Activated CD8-positive, alpha-beta memory T cell treated with anti-CD3 and anti-CD28 coated beads, Interleukin-2, amount 10 ng/mL, durations not matched to agents 7 days and 5 days (primary cell): ENCODE measurements at regions not wholly inside any gene's neighbourhood (a gene's known extent, or its start where the extent isn't known, plus 50 kb on each side); places are given as distances from the start of the nearest gene placed in this dataset.

ENCODE experiments used
- ATAC-seq: fragments of 150-1000 bp; cut with Tn5 transposase; one replicate; pipeline ENCODE4 v1.10.0; 2021; ENCODE audit warnings: moderate library complexity
- CTCF ChIA-PET: fragments of 350-600 bp; sonication (Branson Sonifier 250); formaldehyde crosslinking; loops from one replicate; lab custom pipeline; 2021; ENCODE audit warnings: antibody characterized with exemption; lab: Charles Lee
- DNase-seq: peaks from one replicate; pipeline ENCODE4 v3.0.0-alpha.2; 2020
- H3K27ac Mint-ChIP-seq: one replicate; pipeline ENCODE4 v1.8.0; 2021; ENCODE audit warnings: mild to moderate bottlenecking, mixed read lengths
- H3K27me3 Mint-ChIP-seq: one replicate; pipeline ENCODE4 v1.8.0; 2021; ENCODE audit warnings: mixed read lengths
- H3K36me3 Mint-ChIP-seq: one replicate; pipeline ENCODE4 v1.8.0; 2021; ENCODE audit warnings: mild to moderate bottlenecking, mixed read lengths
- H3K4me1 Mint-ChIP-seq: one replicate; pipeline ENCODE4 v1.8.0; 2021; ENCODE audit warnings: mixed read lengths
- H3K4me3 Mint-ChIP-seq: one replicate; pipeline ENCODE4 v1.8.0; 2021; ENCODE audit warnings: mild to moderate bottlenecking, moderate library complexity, mixed read lengths
- H3K9me3 Mint-ChIP-seq: one replicate; pipeline ENCODE4 v1.8.0; 2022; ENCODE audit warnings: low read depth, mixed read lengths

GRCh38 chr19:30694156-30694755 is 322.1 kb downstream of the ZNF536 start:
- DNase-seq (no peak), ATAC-seq (no peak)
- CTCF ChIA-PET = interaction anchor here (1.3 kb wide), 1 partner anchor 11 kb away, joined by 3 read pairs; no protein-coding TSS in a partner anchor
- H3K36me3 Mint-ChIP-seq = no peaks in the 10 kb centered on the region
- H3K9me3 Mint-ChIP-seq = no peaks in the 10 kb centered on the region
- H3K4me1 Mint-ChIP-seq = peaks cover 2% of the 10 kb centered on the region
- H3K4me3 Mint-ChIP-seq = no peak overlapping the region
- H3K27me3 Mint-ChIP-seq = peaks cover 17% of the 10 kb centered on the region
- H3K27ac Mint-ChIP-seq = no peak overlapping the region

GRCh38 chr19:30692879-30693503 is 320.8 kb downstream of the ZNF536 start:
- H3K36me3 Mint-ChIP-seq = no peaks in the 10 kb centered on the region
- no peak for ATAC-seq
- H3K27me3 Mint-ChIP-seq = peaks cover 17% of the 10 kb centered on the region
- DNase-seq = no peak
- H3K27ac Mint-ChIP-seq = no peak overlapping the region
- no peak overlapping the region for H3K4me3 Mint-ChIP-seq
- CTCF ChIA-PET = no interaction called here
- peaks cover 2% of the 10 kb centered on the region for H3K4me1 Mint-ChIP-seq
- H3K9me3 Mint-ChIP-seq = no peaks in the 10 kb centered on the region

GRCh38 chr19:30692181-30692811 is 320.1 kb downstream of the ZNF536 start:
- H3K36me3 Mint-ChIP-seq = no peaks in the 10 kb centered on the region

GRCh38 chr19:30691819-30692166 is 319.6 kb downstream of the ZNF536 start:
- Mint-ChIP-seq H3K4me1 (peaks cover 2% of the 10 kb centered on the region), H3K4me3 (no peak overlapping the region), H3K27me3 (peaks cover 22% of the 10 kb centered on the region), H3K9me3 (no peaks in the 10 kb centered on the region), H3K27ac (no peak overlapping the region), H3K36me3 (no peaks in the 10 kb centered on the region)
- ATAC-seq (no peak), DNase-seq (no peak)
- CTCF ChIA-PET = no interaction called here

More at GRCh38 chr19:30692181-30692811, 320.1 kb downstream of the ZNF536 start:
- Mint-ChIP-seq H3K27me3 (peaks cover 19% of the 10 kb centered on the region), H3K27ac (no peak overlapping the region), H3K9me3 (no peaks in the 10 kb centered on the region), H3K4me3 (no peak overlapping the region), H3K4me1 (peaks cover 2% of the 10 kb centered on the region)
- CTCF ChIA-PET = no interaction called here
- ATAC-seq (no peak), DNase-seq (no peak)

- H3K4me1 Mint-ChIP-seq = peaks cover 2% of the 10 kb centered on the region
- no peaks in the 10 kb centered on the region for H3K9me3 Mint-ChIP-seq
- DNase-seq = no peak
- H3K27me3 Mint-ChIP-seq = peaks cover 23% of the 10 kb centered on the region
- H3K36me3 Mint-ChIP-seq = no peaks in the 10 kb centered on the region
- CTCF ChIA-PET = no interaction called here
- no peak overlapping the region for H3K4me3 Mint-ChIP-seq
- no peak for ATAC-seq
- no peak overlapping the region for H3K27ac Mint-ChIP-seq
Observed at GRCh38 chr19:30690935-30691818, 319.0 kb downstream of the ZNF536 start.

GRCh38 chr19:30690525-30690924 is 318.3 kb downstream of the ZNF536 start:
- Mint-ChIP-seq H3K4me3 (no peak overlapping the region), H3K36me3 (no peaks in the 10 kb centered on the region), H3K27me3 (peaks cover 23% of the 10 kb centered on the region), H3K9me3 (no peaks in the 10 kb centered on the region), H3K4me1 (peaks cover 2% of the 10 kb centered on the region), H3K27ac (no peak overlapping the region)
- no peak for ATAC-seq
- DNase-seq = no peak
- CTCF ChIA-PET = no interaction called here

- no peak overlapping the region for H3K27ac Mint-ChIP-seq
- H3K9me3 Mint-ChIP-seq = no peaks in the 10 kb centered on the region
- H3K4me1 Mint-ChIP-seq = peaks cover 2% of the 10 kb centered on the region
- no peaks in the 10 kb centered on the region for H3K36me3 Mint-ChIP-seq
- peaks cover 23% of the 10 kb centered on the region for H3K27me3 Mint-ChIP-seq
- H3K4me3 Mint-ChIP-seq = no peak overlapping the region
- DNase-seq = no peak
- CTCF ChIA-PET = interaction anchor here (0.5 kb wide), 1 partner anchor 654 kb away, joined by 4 read pairs; no protein-coding TSS in a partner anchor
- ATAC-seq = no peak
Observed at GRCh38 chr19:30689474-30689873, 317.3 kb downstream of the ZNF536 start.

- H3K4me1 Mint-ChIP-seq = peaks cover 2% of the 10 kb centered on the region
- ATAC-seq = no peak
- no peak overlapping the region for H3K27ac Mint-ChIP-seq
- CTCF ChIA-PET = interaction anchor here (0.5 kb wide), 1 partner anchor 653 kb away, joined by 4 read pairs; no protein-coding TSS in a partner anchor
- peaks cover 25% of the 10 kb centered on the region for H3K27me3 Mint-ChIP-seq
- H3K4me3 Mint-ChIP-seq = no peak overlapping the region
- H3K9me3 Mint-ChIP-seq = no peaks in the 10 kb centered on the region
- DNase-seq = no peak
- H3K36me3 Mint-ChIP-seq = no peaks in the 10 kb centered on the region
Observed at GRCh38 chr19:30688696-30689095, 316.5 kb downstream of the ZNF536 start.

- H3K27me3 Mint-ChIP-seq = peaks cover 18% of the 10 kb centered on the region
- CTCF ChIA-PET = interaction anchor here (1.4 to 1.8 kb wide), 2 partner anchors 20 to 1538 kb away, joined by 3 to 4 read pairs; no protein-coding TSS in a partner anchor
- ATAC-seq = no peak
- no peaks in the 10 kb centered on the region for H3K36me3 Mint-ChIP-seq
- no peak for DNase-seq
- H3K9me3 Mint-ChIP-seq = no peaks in the 10 kb centered on the region
- no peaks in the 10 kb centered on the region for H3K4me1 Mint-ChIP-seq
- H3K4me3 Mint-ChIP-seq = no peak overlapping the region
- no peak overlapping the region for H3K27ac Mint-ChIP-seq
Observed at GRCh38 chr19:30686826-30687566, 314.8 kb downstream of the ZNF536 start.

GRCh38 chr19:30686176-30686820 is 314.1 kb downstream of the ZNF536 start:
- Mint-ChIP-seq H3K27me3 (peaks cover 15% of the 10 kb centered on the region), H3K4me1 (no peaks in the 10 kb centered on the region), H3K36me3 (no peaks in the 10 kb centered on the region), H3K9me3 (no peaks in the 10 kb centered on the region), H3K4me3 (no peak overlapping the region), H3K27ac (no peak overlapping the region)
- DNase-seq = no peak
- CTCF ChIA-PET = interaction anchor here (1.8 kb wide), 1 partner anchor 1538 kb away, joined by 4 read pairs; no protein-coding TSS in a partner anchor
- ATAC-seq = no peak

GRCh38 chr19:30685426-30686000 is 313.3 kb downstream of the ZNF536 start:
- CTCF ChIA-PET = no interaction called here
- ATAC-seq = no peak
- Mint-ChIP-seq H3K4me3 (no peak overlapping the region), H3K4me1 (no peaks in the 10 kb centered on the region), H3K27ac (no peak overlapping the region), H3K27me3 (peaks cover 15% of the 10 kb centered on the region), H3K36me3 (no peaks in the 10 kb centered on the region), H3K9me3 (no peaks in the 10 kb centered on the region)
- no peak for DNase-seq

GRCh38 chr19:30684613-30685012 is 312.4 kb downstream of the ZNF536 start:
- DNase-seq (no peak), ATAC-seq (no peak)
- H3K4me1 Mint-ChIP-seq = no peaks in the 10 kb centered on the region
- H3K9me3 Mint-ChIP-seq = no peaks in the 10 kb centered on the region
- H3K27ac Mint-ChIP-seq = no peak overlapping the region
- H3K36me3 Mint-ChIP-seq = no peaks in the 10 kb centered on the region
- H3K4me3 Mint-ChIP-seq = no peak overlapping the region
- peaks cover 13% of the 10 kb centered on the region for H3K27me3 Mint-ChIP-seq
- CTCF ChIA-PET = no interaction called here
